Thyroid gland (tissue), 4 donors: ENCODE measurements at regions not wholly inside any gene's neighbourhood (a gene's known extent, or its start where the extent isn't known, plus 50 kb on each side); places are given as distances from the start of the nearest gene placed in this dataset.

Experiments used
- POLR2A ChIP-seq, 2 donors: fragments of 450-650 bp; IDR thresholded peaks; one replicate each; pipeline ENCODE4 v1.6.1; 2017; ENCODE audit warnings: antibody characterized with exemption in 2 of 2, mild to moderate bottlenecking in 2 of 2, moderate library complexity in 1 of 2
- TF ChIP-seq, protein P1 (sequence below), 6 experiments: fragments of 200-600 bp in 3 of 6; fragments of 450-650 bp in 3 of 6; sonication (generic) in 3 of 6; IDR thresholded peaks; one replicate each; pipeline ENCODE4 v1.5.1; 2016 to 2019; ENCODE audit warnings: antibody characterized with exemption in 6 of 6, mild to moderate bottlenecking in 2 of 6, inconsistent platforms in 1 of 6, moderate library complexity in 1 of 6

DNA sequence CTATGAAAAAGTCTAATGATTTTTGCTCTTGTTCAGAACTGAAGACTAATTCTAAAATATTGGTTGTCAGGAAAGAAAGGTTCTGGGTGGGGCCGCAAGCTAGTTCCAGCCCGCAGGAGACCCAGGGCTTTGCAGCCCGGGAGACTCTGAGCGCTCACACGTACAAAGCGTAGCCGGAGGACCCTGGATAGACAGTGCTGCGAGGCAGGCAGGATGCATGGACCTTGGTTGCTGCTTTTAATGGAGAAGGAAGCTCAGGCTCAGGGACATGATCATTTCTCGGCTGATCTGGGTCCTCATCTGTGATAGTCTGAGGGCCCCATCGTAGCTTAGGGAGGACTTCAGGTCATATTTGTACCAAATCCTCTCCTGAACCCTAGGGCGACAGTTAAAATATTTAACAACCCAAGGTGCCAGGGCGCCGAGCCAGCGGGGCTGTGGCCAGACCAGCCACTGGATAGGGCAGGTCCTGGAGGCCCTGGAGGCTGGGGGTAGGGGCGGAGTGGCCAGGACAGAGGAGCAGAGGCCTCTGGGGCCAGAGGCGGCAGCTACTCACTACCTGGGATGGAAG is 70.1 kb upstream of the UNC5A start:
- TF ChIP-seq POLR2A (IDR thresholded peaks at IDR 0.05): no peak
- TF ChIP-seq, protein P1, sequence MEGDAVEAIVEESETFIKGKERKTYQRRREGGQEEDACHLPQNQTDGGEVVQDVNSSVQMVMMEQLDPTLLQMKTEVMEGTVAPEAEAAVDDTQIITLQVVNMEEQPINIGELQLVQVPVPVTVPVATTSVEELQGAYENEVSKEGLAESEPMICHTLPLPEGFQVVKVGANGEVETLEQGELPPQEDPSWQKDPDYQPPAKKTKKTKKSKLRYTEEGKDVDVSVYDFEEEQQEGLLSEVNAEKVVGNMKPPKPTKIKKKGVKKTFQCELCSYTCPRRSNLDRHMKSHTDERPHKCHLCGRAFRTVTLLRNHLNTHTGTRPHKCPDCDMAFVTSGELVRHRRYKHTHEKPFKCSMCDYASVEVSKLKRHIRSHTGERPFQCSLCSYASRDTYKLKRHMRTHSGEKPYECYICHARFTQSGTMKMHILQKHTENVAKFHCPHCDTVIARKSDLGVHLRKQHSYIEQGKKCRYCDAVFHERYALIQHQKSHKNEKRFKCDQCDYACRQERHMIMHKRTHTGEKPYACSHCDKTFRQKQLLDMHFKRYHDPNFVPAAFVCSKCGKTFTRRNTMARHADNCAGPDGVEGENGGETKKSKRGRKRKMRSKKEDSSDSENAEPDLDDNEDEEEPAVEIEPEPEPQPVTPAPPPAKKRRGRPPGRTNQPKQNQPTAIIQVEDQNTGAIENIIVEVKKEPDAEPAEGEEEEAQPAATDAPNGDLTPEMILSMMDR (IDR thresholded peaks at IDR 0.05): no peak
